T-helper 2 cell treated with Interferon-gamma antibody and Interleukin-4, amounts not matched to agents 5 μg/mL and 100 μg/mL, for 36 hours (primary cell): ENCODE measurements at regions not wholly inside any gene's neighbourhood (a gene's known extent, or its start where the extent isn't known, plus 50 kb on each side); places are given as distances from the start of the nearest gene placed in this dataset.
"Not testable (repeated sequence)": the region's sequence is repeated elsewhere in the genome, so short reads cannot be mapped to it uniquely, and the experiment has no call there.

ENCODE experiments used
- DNase-seq: peaks from one replicate; pipeline ENCODE4 v3.0.0; 2021; ENCODE audit warnings: low spot score
- H3K27ac Mint-ChIP-seq: one replicate; pipeline ENCODE4 v1.8.0; 2021; ENCODE audit warnings: mild to moderate bottlenecking, mixed read lengths
- H3K27me3 Mint-ChIP-seq: one replicate; pipeline ENCODE4 v1.8.0; 2021; ENCODE audit warnings: low read depth, mixed read lengths
- H3K36me3 Mint-ChIP-seq: one replicate; pipeline ENCODE4 v1.8.0; 2021; ENCODE audit warnings: low read depth, mixed read lengths
- H3K4me1 Mint-ChIP-seq: one replicate; pipeline ENCODE4 v1.8.0; 2021; ENCODE audit warnings: low read depth, mixed read lengths
- H3K4me3 Mint-ChIP-seq: one replicate; pipeline ENCODE4 v1.8.0; 2022; ENCODE audit warnings: mild to moderate bottlenecking, moderate library complexity, mixed read lengths
- H3K9me3 Mint-ChIP-seq: one replicate; pipeline ENCODE4 v1.8.0; 2021; ENCODE audit warnings: mixed read lengths

GRCh38 chr4:127000110-127000509 lies 632.6 kb upstream of the INTU start:
- Mint-ChIP-seq H3K27me3 (no peaks in the 10 kb centered on the region), H3K27ac (no peak overlapping the region), H3K36me3 (no peaks in the 10 kb centered on the region), H3K4me1 (no peaks in the 10 kb centered on the region), H3K4me3 (no peak overlapping the region), H3K9me3 (peaks cover 3% of the 10 kb centered on the region)
- DNase-seq = no peak

- Mint-ChIP-seq H3K27ac (no peak overlapping the region), H3K36me3 (no peaks in the 10 kb centered on the region), H3K27me3 (no peaks in the 10 kb centered on the region), H3K9me3 (peaks cover 3% of the 10 kb centered on the region), H3K4me3 (no peak overlapping the region), H3K4me1 (no peaks in the 10 kb centered on the region)
- no peak for DNase-seq
These were observed 631.9 kb upstream of the INTU start for GRCh38 chr4:127000846-127001245.

GRCh38 chr4:127001933-127002332 lies 630.8 kb upstream of the INTU start:
- H3K27me3 Mint-ChIP-seq = no peaks in the 10 kb centered on the region
- H3K9me3 Mint-ChIP-seq = peaks cover 3% of the 10 kb centered on the region
- DNase-seq = no peak
- H3K36me3 Mint-ChIP-seq = no peaks in the 10 kb centered on the region
- no peak overlapping the region for H3K4me3 Mint-ChIP-seq
- H3K4me1 Mint-ChIP-seq = no peaks in the 10 kb centered on the region
- H3K27ac Mint-ChIP-seq = no peak overlapping the region

GRCh38 chr4:127006446-127006877 lies 626.3 kb upstream of the INTU start:
- no peak for DNase-seq
- Mint-ChIP-seq H3K9me3 (peaks cover 3% of the 10 kb centered on the region), H3K27me3 (no peaks in the 10 kb centered on the region), H3K27ac (no peak overlapping the region), H3K4me1 (no peaks in the 10 kb centered on the region), H3K36me3 (no peaks in the 10 kb centered on the region), H3K4me3 (no peak overlapping the region)

GRCh38 chr4:127007305-127007704 lies 625.5 kb upstream of the INTU start:
- no peak overlapping the region for H3K27ac Mint-ChIP-seq
- H3K4me3 Mint-ChIP-seq = no peak overlapping the region
- H3K9me3 Mint-ChIP-seq = peaks cover 3% of the 10 kb centered on the region
- H3K27me3 Mint-ChIP-seq = no peaks in the 10 kb centered on the region
- no peak for DNase-seq
- H3K4me1 Mint-ChIP-seq = no peaks in the 10 kb centered on the region
- no peaks in the 10 kb centered on the region for H3K36me3 Mint-ChIP-seq

GRCh38 chr4:127012549-127012948 lies 620.2 kb upstream of the INTU start:
- H3K27me3 Mint-ChIP-seq = no peaks in the 10 kb centered on the region
- no peaks in the 10 kb centered on the region for H3K36me3 Mint-ChIP-seq
- H3K4me1 Mint-ChIP-seq = no peaks in the 10 kb centered on the region
- no peak for DNase-seq
- no peak overlapping the region for H3K4me3 Mint-ChIP-seq
- H3K9me3 Mint-ChIP-seq = no peaks in the 10 kb centered on the region
- H3K27ac Mint-ChIP-seq = no peak overlapping the region

- no peaks in the 10 kb centered on the region for H3K4me1 Mint-ChIP-seq
- H3K9me3 Mint-ChIP-seq = no peaks in the 10 kb centered on the region
- no peaks in the 10 kb centered on the region for H3K27me3 Mint-ChIP-seq
- H3K36me3 Mint-ChIP-seq = no peaks in the 10 kb centered on the region
- no peak overlapping the region for H3K4me3 Mint-ChIP-seq
- no peak for DNase-seq
- H3K27ac Mint-ChIP-seq = no peak overlapping the region
These were observed 617.1 kb upstream of the INTU start for GRCh38 chr4:127015667-127016117.

- no peak for DNase-seq
- Mint-ChIP-seq H3K9me3 (no peaks in the 10 kb centered on the region), H3K27me3 (no peaks in the 10 kb centered on the region), H3K27ac (no peak overlapping the region), H3K36me3 (no peaks in the 10 kb centered on the region), H3K4me3 (no peak overlapping the region), H3K4me1 (no peaks in the 10 kb centered on the region)
These were observed 614.4 kb upstream of the INTU start for GRCh38 chr4:127018381-127018780.

GRCh38 chr4:127020831-127021230 lies 611.9 kb upstream of the INTU start:
- not testable (repeated sequence) for H3K27ac Mint-ChIP-seq, DNase-seq, H3K4me1 Mint-ChIP-seq, H3K36me3 Mint-ChIP-seq, H3K9me3 Mint-ChIP-seq, H3K27me3 Mint-ChIP-seq, H3K4me3 Mint-ChIP-seq

GRCh38 chr4:127036296-127036695 lies 596.5 kb upstream of the INTU start:
- peaks cover 26% of the 10 kb centered on the region for H3K9me3 Mint-ChIP-seq
- no peak overlapping the region for H3K27ac Mint-ChIP-seq
- no peak overlapping the region for H3K4me3 Mint-ChIP-seq
- no peaks in the 10 kb centered on the region for H3K36me3 Mint-ChIP-seq
- DNase-seq = no peak
- no peaks in the 10 kb centered on the region for H3K4me1 Mint-ChIP-seq
- H3K27me3 Mint-ChIP-seq = no peaks in the 10 kb centered on the region

- DNase-seq = no peak
- H3K4me3 Mint-ChIP-seq = no peak overlapping the region
- H3K27ac Mint-ChIP-seq = no peak overlapping the region
- peaks cover 13% of the 10 kb centered on the region for H3K9me3 Mint-ChIP-seq
- H3K4me1 Mint-ChIP-seq = no peaks in the 10 kb centered on the region
- H3K27me3 Mint-ChIP-seq = no peaks in the 10 kb centered on the region
- H3K36me3 Mint-ChIP-seq = no peaks in the 10 kb centered on the region
These were observed 586.9 kb upstream of the INTU start for GRCh38 chr4:127045861-127046260.

GRCh38 chr4:127047930-127048329 lies 584.8 kb upstream of the INTU start:
- no peak for DNase-seq
- no peaks in the 10 kb centered on the region for H3K4me1 Mint-ChIP-seq
- no peak overlapping the region for H3K4me3 Mint-ChIP-seq
- no peaks in the 10 kb centered on the region for H3K27me3 Mint-ChIP-seq
- H3K9me3 Mint-ChIP-seq = peaks cover 13% of the 10 kb centered on the region
- H3K27ac Mint-ChIP-seq = no peak overlapping the region
- no peaks in the 10 kb centered on the region for H3K36me3 Mint-ChIP-seq

GRCh38 chr4:127048376-127049044 lies 584.2 kb upstream of the INTU start:
- Mint-ChIP-seq H3K27ac (no peak overlapping the region), H3K27me3 (no peaks in the 10 kb centered on the region), H3K36me3 (no peaks in the 10 kb centered on the region), H3K4me1 (no peaks in the 10 kb centered on the region), H3K9me3 (peaks cover 13% of the 10 kb centered on the region), H3K4me3 (no peak overlapping the region)
- DNase-seq = no peak

GRCh38 chr4:127049526-127049925 lies 583.2 kb upstream of the INTU start:
- no peak overlapping the region for H3K4me3 Mint-ChIP-seq
- no peaks in the 10 kb centered on the region for H3K36me3 Mint-ChIP-seq
- H3K4me1 Mint-ChIP-seq = no peaks in the 10 kb centered on the region
- no peaks in the 10 kb centered on the region for H3K27me3 Mint-ChIP-seq
- no peak overlapping the region for H3K27ac Mint-ChIP-seq
- peaks cover 8% of the 10 kb centered on the region for H3K9me3 Mint-ChIP-seq
- no peak for DNase-seq

- Mint-ChIP-seq H3K36me3 (no peaks in the 10 kb centered on the region), H3K27me3 (no peaks in the 10 kb centered on the region), H3K4me3 (no peak overlapping the region), H3K27ac (no peak overlapping the region), H3K4me1 (no peaks in the 10 kb centered on the region), H3K9me3 (peaks cover 16% of the 10 kb centered on the region)
- DNase-seq = no peak
These were observed 580.0 kb upstream of the INTU start for GRCh38 chr4:127052742-127053141.
